ENCODE measurements at regions not wholly inside any gene's neighbourhood (a gene's known extent, or its start where the extent isn't known, plus 50 kb on each side); places are given as distances from the start of the nearest gene placed in this dataset.

DNA sequence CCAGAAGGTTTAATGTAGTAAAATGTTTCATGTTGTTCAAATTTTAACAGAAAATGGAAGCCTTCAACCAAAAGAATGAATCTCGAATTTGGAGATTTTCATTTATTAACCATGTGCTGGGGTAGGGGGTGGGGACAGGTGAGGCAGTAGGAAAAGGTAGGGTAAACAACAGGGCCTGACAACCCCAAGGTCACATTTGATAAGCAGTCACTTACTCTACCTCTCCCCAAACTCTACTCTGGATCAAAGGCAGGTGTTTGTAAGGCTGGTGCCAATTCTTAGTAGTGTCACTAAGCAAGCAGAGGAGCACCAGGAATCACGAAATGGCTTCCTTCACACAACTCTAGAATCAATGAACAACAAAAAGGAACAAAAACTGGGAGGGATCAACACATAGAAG is 138.0 kb downstream of the ZFAND4 start:
- no peaks in the 10 kb centered on the region for H3K9me3 ChIP-seq (ENCODE audit: low read length)
- no peaks in the 10 kb centered on the region for H3K4me1 ChIP-seq (ENCODE audit: insufficient read depth, low read length, severe bottlenecking)
- H3K27ac ChIP-seq (ENCODE audit: low read depth, low read length, poor library complexity, severe bottlenecking) = no peak overlapping the region
- no peaks in the 10 kb centered on the region for H3F3A ChIP-seq (ENCODE audit: insufficient read depth, low read length)
- H4K20me1 ChIP-seq (ENCODE audit: insufficient read depth, low read length) = no peaks in the 10 kb centered on the region
- no peaks in the 10 kb centered on the region for H3K27me3 ChIP-seq (ENCODE audit: insufficient read depth, low read length)
- no peak overlapping the region for H2AFZ ChIP-seq (ENCODE audit: low read length)
- H3K4me3 ChIP-seq (ENCODE audit: low read depth, low read length, poor library complexity, severe bottlenecking) = no peak overlapping the region
- H3K4me2 ChIP-seq (ENCODE audit: low read length) = no peak overlapping the region
- TF ChIP-seq, protein P1, sequence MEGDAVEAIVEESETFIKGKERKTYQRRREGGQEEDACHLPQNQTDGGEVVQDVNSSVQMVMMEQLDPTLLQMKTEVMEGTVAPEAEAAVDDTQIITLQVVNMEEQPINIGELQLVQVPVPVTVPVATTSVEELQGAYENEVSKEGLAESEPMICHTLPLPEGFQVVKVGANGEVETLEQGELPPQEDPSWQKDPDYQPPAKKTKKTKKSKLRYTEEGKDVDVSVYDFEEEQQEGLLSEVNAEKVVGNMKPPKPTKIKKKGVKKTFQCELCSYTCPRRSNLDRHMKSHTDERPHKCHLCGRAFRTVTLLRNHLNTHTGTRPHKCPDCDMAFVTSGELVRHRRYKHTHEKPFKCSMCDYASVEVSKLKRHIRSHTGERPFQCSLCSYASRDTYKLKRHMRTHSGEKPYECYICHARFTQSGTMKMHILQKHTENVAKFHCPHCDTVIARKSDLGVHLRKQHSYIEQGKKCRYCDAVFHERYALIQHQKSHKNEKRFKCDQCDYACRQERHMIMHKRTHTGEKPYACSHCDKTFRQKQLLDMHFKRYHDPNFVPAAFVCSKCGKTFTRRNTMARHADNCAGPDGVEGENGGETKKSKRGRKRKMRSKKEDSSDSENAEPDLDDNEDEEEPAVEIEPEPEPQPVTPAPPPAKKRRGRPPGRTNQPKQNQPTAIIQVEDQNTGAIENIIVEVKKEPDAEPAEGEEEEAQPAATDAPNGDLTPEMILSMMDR (IDR thresholded peaks at IDR 0.05; ENCODE audit: low read length) = no peak
- no peak for TF ChIP-seq EZH2 (IDR thresholded peaks at IDR 0.05; ENCODE audit: borderline replicate concordance, low read length)
- H3K79me2 ChIP-seq (ENCODE audit: insufficient read depth, low read length) = no peaks in the 10 kb centered on the region; the same call in 1 of the 2 replicates
- H3K9ac ChIP-seq (ENCODE audit: low read length) = no peak overlapping the region
- peaks cover 4% of the 10 kb centered on the region; the same call in 1 of the 2 replicates for H3K36me3 ChIP-seq (ENCODE audit: insufficient read depth, low read length)
- H3K9me2 ChIP-seq (ENCODE audit: low read depth, low read length) = no peaks in the 10 kb centered on the region

DNA sequence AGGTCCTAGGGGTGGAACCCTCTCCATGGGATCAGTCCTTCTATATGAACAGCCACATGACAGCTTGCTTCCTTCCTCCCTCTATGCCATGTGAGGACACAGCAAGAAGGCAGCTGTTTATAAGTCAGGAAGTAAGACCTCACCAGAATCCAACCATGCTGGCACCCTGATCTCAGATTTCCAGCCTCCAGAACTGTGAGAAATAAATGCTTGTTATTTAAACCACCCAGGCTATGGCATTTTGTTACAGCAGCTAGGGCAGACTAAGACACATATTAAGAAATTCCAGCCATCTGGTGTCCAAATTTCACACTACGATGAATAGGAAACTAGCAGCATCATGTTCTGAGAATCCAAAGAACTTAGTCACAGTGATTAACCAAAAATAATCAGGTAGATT is 140.1 kb downstream of the ZFAND4 start:
- Histone ChIP-seq H3K9me3 (ENCODE audit: low read length) (no peaks in the 10 kb centered on the region), H4K20me1 (ENCODE audit: insufficient read depth, low read length) (no peaks in the 10 kb centered on the region), H3K9ac (ENCODE audit: low read length) (no peak overlapping the region), H3K36me3 (ENCODE audit: insufficient read depth, low read length) (peaks cover 4% of the 10 kb centered on the region; the same call in 1 of the 2 replicates), H3K79me2 (ENCODE audit: insufficient read depth, low read length) (peaks cover 5% of the 10 kb centered on the region; the same call in 1 of the 2 replicates), H3F3A (ENCODE audit: insufficient read depth, low read length) (no peaks in the 10 kb centered on the region), H3K27ac (ENCODE audit: low read depth, low read length, poor library complexity, severe bottlenecking) (no peak overlapping the region), H3K27me3 (ENCODE audit: insufficient read depth, low read length) (no peaks in the 10 kb centered on the region), H3K4me3 (ENCODE audit: low read depth, low read length, poor library complexity, severe bottlenecking) (no peak overlapping the region), H3K4me1 (ENCODE audit: insufficient read depth, low read length, severe bottlenecking) (no peaks in the 10 kb centered on the region), H3K9me2 (ENCODE audit: low read depth, low read length) (no peaks in the 10 kb centered on the region), H3K4me2 (ENCODE audit: low read length) (no peak overlapping the region), H2AFZ (ENCODE audit: low read length) (no peak overlapping the region)
- TF ChIP-seq EZH2 (IDR thresholded peaks at IDR 0.05; ENCODE audit: borderline replicate concordance, low read length) = no peak
- TF ChIP-seq, protein P1 (IDR thresholded peaks at IDR 0.05; ENCODE audit: low read length) = no peak

DNA sequence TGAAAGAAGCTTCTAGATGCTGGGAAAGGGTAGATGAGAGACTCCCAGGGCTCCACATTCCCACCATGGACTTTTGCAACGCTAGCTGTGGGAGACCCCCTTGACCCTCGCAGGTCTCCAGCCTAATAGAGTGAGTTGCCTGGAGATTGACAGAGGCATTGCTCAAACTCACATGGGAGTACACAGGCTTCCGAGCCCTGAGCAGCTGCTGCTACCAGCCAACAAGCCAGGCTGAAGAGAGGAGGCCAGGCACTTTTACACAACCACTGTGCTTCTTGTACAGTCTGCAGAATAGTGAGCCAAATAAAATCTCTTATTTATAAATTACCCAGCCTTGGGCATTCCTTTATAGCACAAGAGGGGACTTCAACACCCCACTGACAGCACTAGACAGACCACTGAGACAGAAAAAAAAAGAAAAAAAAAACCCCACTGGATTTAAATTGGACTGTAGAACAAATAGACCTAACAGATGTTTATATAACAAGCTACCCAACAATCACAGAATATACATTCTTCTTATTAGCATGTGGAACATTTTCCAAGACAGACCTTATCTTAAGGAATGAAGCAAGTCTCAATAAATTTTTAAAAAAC is 146.2 kb downstream of the ZFAND4 start:
- H3K9me3 ChIP-seq (ENCODE audit: low read length) = no peaks in the 10 kb centered on the region
- H3K9me2 ChIP-seq (ENCODE audit: low read depth, low read length) = no peaks in the 10 kb centered on the region
- 0 out of 2 replicates have a peak, but pooled peaks cover 5% of the 10 kb centered on the region for H3K79me2 ChIP-seq (ENCODE audit: insufficient read depth, low read length)
- no peaks in the 10 kb centered on the region for H3K27me3 ChIP-seq (ENCODE audit: insufficient read depth, low read length)
- H3K4me2 ChIP-seq (ENCODE audit: low read length) = no peak overlapping the region
- H2AFZ ChIP-seq (ENCODE audit: low read length) = no peak overlapping the region
- H3K4me1 ChIP-seq (ENCODE audit: insufficient read depth, low read length, severe bottlenecking) = peaks cover 5% of the 10 kb centered on the region
- TF ChIP-seq, protein P1 (IDR thresholded peaks at IDR 0.05; ENCODE audit: low read length) = no peak
- TF ChIP-seq EZH2 (IDR thresholded peaks at IDR 0.05; ENCODE audit: borderline replicate concordance, low read length) = no peak
- H3K36me3 ChIP-seq (ENCODE audit: insufficient read depth, low read length) = no peaks in the 10 kb centered on the region
- no peaks in the 10 kb centered on the region for H3F3A ChIP-seq (ENCODE audit: insufficient read depth, low read length)
- H3K9ac ChIP-seq (ENCODE audit: low read length) = no peak overlapping the region
- H4K20me1 ChIP-seq (ENCODE audit: insufficient read depth, low read length) = no peaks in the 10 kb centered on the region
- no peak overlapping the region for H3K4me3 ChIP-seq (ENCODE audit: low read depth, low read length, poor library complexity, severe bottlenecking)
- no peak overlapping the region for H3K27ac ChIP-seq (ENCODE audit: low read depth, low read length, poor library complexity, severe bottlenecking)
